PC-9 (cell line): ENCODE measurements at regions not wholly inside any gene's neighbourhood (a gene's known extent, or its start where the extent isn't known, plus 50 kb on each side); places are given as distances from the start of the nearest gene placed in this dataset.

Experiments used
- BruUV-seq: library from RNA; stranded (reverse); fragments of 400-500 nt; replicated peaks from 2 replicates; lab custom pipeline; 2021; lab: Mats Ljungman, UMichigan
- CTCF ChIA-PET: fragments of 300-600 bp; sonication (Branson Sonifier 250); formaldehyde crosslinking; loops from one replicate; lab custom pipeline; 2022; ENCODE audit warnings: antibody characterized with exemption; lab: Charles Lee
- POLR2A ChIA-PET: fragments of 300-600 bp; sonication (Branson Sonifier 250); formaldehyde crosslinking; loops from one replicate; lab custom pipeline; 2022; ENCODE audit warnings: antibody characterized with exemption; ENCODE audit not compliant: unreplicated experiment; lab: Charles Lee
- DNase-seq, 2 experiments: peaks; one replicate each; pipeline versions ENCODE4 v3.0.0 to v3.0.0-alpha.2; 2015 to 2022; ENCODE audit warnings: mixed read lengths in 1 of 2
- H2AFZ ChIP-seq: fragments of 200-600 bp; sonication (generic); 2 replicates; pipeline ENCODE4 v1.8.1; 2017; ENCODE audit warnings: antibody characterized with exemption
- H3F3A ChIP-seq: fragments of 200-600 bp; sonication (generic); 2 replicates; pipeline ENCODE4 v1.8.1; 2017; ENCODE audit warnings: antibody characterized with exemption, mild to moderate bottlenecking, low read depth; ENCODE audit not compliant: insufficient read depth
- H3K27ac ChIP-seq: fragments of 200-600 bp; sonication (generic); 2 replicates; pipeline ENCODE4 v1.6.1; 2016; ENCODE audit warnings: mixed run types
- H3K27me3 ChIP-seq: fragments of 200-600 bp; sonication (generic); 2 replicates; pipeline ENCODE4 v1.6.1; 2016; ENCODE audit warnings: low read depth, mixed run types; ENCODE audit not compliant: insufficient read depth
- H3K36me3 ChIP-seq: fragments of 200-600 bp; sonication (generic); 2 replicates; pipeline ENCODE4 v1.6.1; 2016; ENCODE audit warnings: low read depth, mixed run types
- H3K4me1 ChIP-seq: fragments of 200-600 bp; sonication (generic); replicated peaks from 2 replicates; pipeline ENCODE4 v1.6.1; 2016; ENCODE audit warnings: mixed run types; ENCODE audit not compliant: insufficient read depth
- H3K4me2 ChIP-seq: fragments of 200-600 bp; sonication (generic); 2 replicates; pipeline ENCODE4 v1.6.1; 2017; ENCODE audit warnings: mixed run types
- H3K4me3 ChIP-seq: fragments of 200-600 bp; sonication (generic); 2 replicates; pipeline ENCODE4 v1.6.1; 2016; ENCODE audit warnings: mixed run types
- H3K79me2 ChIP-seq: fragments of 200-600 bp; sonication (generic); 2 replicates; pipeline ENCODE4 v1.6.1; 2017; ENCODE audit warnings: low read depth, mixed run types
- H3K9me2 ChIP-seq: fragments of 200-600 bp; sonication (generic); 2 replicates; pipeline ENCODE4 v1.8.1; 2017; ENCODE audit warnings: mild to moderate bottlenecking; ENCODE audit not compliant: insufficient read depth
- H3K9me3 ChIP-seq: fragments of 200-600 bp; sonication (generic); 2 replicates; pipeline ENCODE4 v1.8.1; 2016; ENCODE audit warnings: low read depth; ENCODE audit not compliant: insufficient read depth
- H4K20me1 ChIP-seq: fragments of 200-600 bp; sonication (generic); 2 replicates; pipeline ENCODE4 v1.8.1; 2017; ENCODE audit not compliant: insufficient read depth
- CTCF ChIP-seq: fragments of 200-600 bp; sonication (generic); conservative IDR thresholded peaks from 2 replicates; pipeline ENCODE4 v1.6.1; 2017; ENCODE audit warnings: mixed run types, antibody characterized with exemption, mild to moderate bottlenecking, moderate library complexity
- EZH2 ChIP-seq: fragments of 200-600 bp; sonication (generic); IDR thresholded peaks from 2 replicates; pipeline ENCODE4 v1.8.0; 2017; ENCODE audit warnings: antibody characterized with exemption, low read depth
- intact Hi-C: fragments of 100-400 bp; cut with micrococcal nuclease; formaldehyde crosslinking; loops from one replicate; pipeline ENCODE4 v1.10.0; 2022; ENCODE audit not compliant: unreplicated experiment

GRCh38 chr10:89069589-89069988, 79.0 kb downstream of the FAS start:
- CTCF ChIA-PET: no interaction called here
- Histone ChIP-seq H3K4me3 (no peak overlapping the region), H3F3A (no peaks in the 10 kb centered on the region), H3K36me3 (no peaks in the 10 kb centered on the region), H3K4me1 (no peaks in the 10 kb centered on the region), H3K79me2 (no peaks in the 10 kb centered on the region), H3K9me2 (no peaks in the 10 kb centered on the region), H3K4me2 (no peak overlapping the region), H3K27me3 (no peaks in the 10 kb centered on the region), H3K9me3 (no peaks in the 10 kb centered on the region), H3K27ac (no peak overlapping the region), H2AFZ (no peak overlapping the region), H4K20me1 (no peaks in the 10 kb centered on the region)
- no peak for DNase-seq
- POLR2A ChIA-PET: no interaction called here
- intact Hi-C loops: no loop called here
- TF ChIP-seq EZH2 (no peak), CTCF (no peak)
- BruUV-seq: no TSS peak
